ENCODE measurements at regions not wholly inside any gene's neighbourhood (a gene's known extent, or its start where the extent isn't known, plus 50 kb on each side); places are given as distances from the start of the nearest gene placed in this dataset.

DNA sequence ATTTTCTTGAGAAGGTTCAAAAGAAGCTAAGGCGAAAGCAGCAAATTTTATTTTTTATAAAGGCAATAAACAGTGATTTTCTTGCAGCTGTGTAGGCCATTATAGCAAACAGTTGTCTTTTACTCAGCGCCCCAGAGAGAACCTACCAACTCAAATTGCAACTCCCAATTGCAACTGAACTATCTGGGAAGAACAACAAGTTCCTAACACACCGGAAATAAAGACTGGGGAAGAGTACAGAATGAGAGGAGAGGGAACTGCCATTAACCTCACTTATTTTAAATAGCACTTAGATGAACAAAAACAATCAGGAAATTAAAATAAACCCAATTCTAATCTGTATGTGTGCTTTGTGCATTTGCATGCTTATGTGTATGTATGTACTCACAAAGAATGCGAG, 171.1 kb downstream of the KCTD12 start:
- intact Hi-C loops (cut with micrococcal nuclease; ENCODE audit: unreplicated experiment) (no loop called here), in situ Hi-C loops (cut with HindIII; ENCODE audit: low pct_unique_long_range_greater_than_20kb, low sequenced_read_pairs) (no loop called here)
- Histone ChIP-seq H3K27me3 (ENCODE audit: control insufficient read depth, insufficient read depth, low read length) (no peaks in the 10 kb centered on the region), H3K27ac (ENCODE audit: low read length) (no peak overlapping the region), H3K36me3 (ENCODE audit: control insufficient read depth, insufficient read depth, low read length) (no peaks in the 10 kb centered on the region), H3K9me3 (ENCODE audit: control insufficient read depth, insufficient read depth, low read depth, low read length) (no peaks in the 10 kb centered on the region), H3K4me1 (ENCODE audit: control insufficient read depth, insufficient read depth, low read length) (no peaks in the 10 kb centered on the region), H3K4me3 (ENCODE audit: low read depth in 2 of 2, low read length in 2 of 2) (no peak overlapping the region)
- ChIA-PET CTCF (no interaction called here), POLR2A (no interaction called here)
- no peak for TF ChIP-seq SIN3A (IDR thresholded peaks at IDR 0.05; ENCODE audit: borderline replicate concordance, insufficient read depth, low read depth, low read length)
- no peak for TF ChIP-seq REST (IDR thresholded peaks at IDR 0.05; ENCODE audit: insufficient read depth in 1 of 2, low read depth in 2 of 2, low read length in 1 of 2)
- DNase-seq (ENCODE audit: low read depth, low spot score) (no peak), ATAC-seq (no peak)
- no TSS peak for BruUV-seq (replicated peaks)

DNA sequence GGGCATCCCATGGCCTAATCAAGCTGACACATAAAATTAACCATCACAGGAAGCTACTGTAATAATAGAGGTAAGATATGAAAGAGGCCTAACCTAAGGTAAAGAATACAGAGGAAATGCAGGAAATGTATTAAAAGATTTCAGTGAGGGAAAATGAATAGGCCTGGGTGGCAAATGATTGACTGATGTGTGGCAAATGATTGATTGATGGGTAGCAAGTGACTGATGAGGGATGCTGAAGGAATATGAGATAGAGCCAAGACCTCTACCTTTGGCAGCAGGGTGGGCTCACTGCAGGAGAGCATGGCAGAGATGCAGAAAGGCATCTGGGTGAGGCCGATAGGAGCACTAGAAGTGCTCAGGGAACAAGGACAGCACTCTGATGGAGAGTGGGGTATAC, 172.9 kb downstream of the KCTD12 start:
- DNase-seq (ENCODE audit: low read depth, low spot score) (no peak), ATAC-seq (no peak)
- no peaks in the 10 kb centered on the region for H3K27me3 ChIP-seq (ENCODE audit: control insufficient read depth, insufficient read depth, low read length)
- CTCF ChIA-PET: no interaction called here
- intact Hi-C loops (cut with micrococcal nuclease; ENCODE audit: unreplicated experiment) (no loop called here), in situ Hi-C loops (cut with HindIII; ENCODE audit: low pct_unique_long_range_greater_than_20kb, low sequenced_read_pairs) (no loop called here)
- TF ChIP-seq REST (IDR thresholded peaks at IDR 0.05; ENCODE audit: insufficient read depth in 1 of 2, low read depth in 2 of 2, low read length in 1 of 2) (no peak), CTCF (IDR thresholded peaks at IDR 0.05) (no peak), SIN3A (IDR thresholded peaks at IDR 0.05; ENCODE audit: borderline replicate concordance, insufficient read depth, low read depth, low read length) (no peak), POLR2AphosphoS5 (IDR thresholded peaks at IDR 0.05; ENCODE audit: low read depth, low read length) (no peak), TCF7L2 (IDR thresholded peaks at IDR 0.05; ENCODE audit: low read depth, low read length) (no peak)
- H3K27ac ChIP-seq (ENCODE audit: low read length): no peak overlapping the region
- POLR2A ChIA-PET: no interaction called here
- no peaks in the 10 kb centered on the region for H3K9me3 ChIP-seq (ENCODE audit: control insufficient read depth, insufficient read depth, low read depth, low read length)
- H3K4me3 ChIP-seq (ENCODE audit: low read depth in 2 of 2, low read length in 2 of 2): no peak overlapping the region
- no TSS peak for BruUV-seq (replicated peaks)
- H3K36me3 ChIP-seq (ENCODE audit: control insufficient read depth, insufficient read depth, low read length): no peaks in the 10 kb centered on the region
- no peaks in the 10 kb centered on the region for H3K4me1 ChIP-seq (ENCODE audit: control insufficient read depth, insufficient read depth, low read length)

Measured in Panc1 (cell line).